CD14-positive monocyte (primary cell): ENCODE measurements at regions not wholly inside any gene's neighbourhood (a gene's known extent, or its start where the extent isn't known, plus 50 kb on each side); places are given as distances from the start of the nearest gene placed in this dataset.

Experiments used
- DNase-seq, 3 donors: peaks; one replicate each; pipeline ENCODE4 v3.0.0-alpha.2; 2011 to 2022
- H2AFZ ChIP-seq: 2 replicates; pipeline ENCODE4 v1.6.0; 2012; ENCODE audit warnings: mild to moderate bottlenecking, low read depth, low read length, inconsistent platforms; ENCODE audit not compliant: insufficient read depth, poor library complexity, severe bottlenecking
- H3K27ac ChIP-seq, 2 donors: 1 replicate in 1 of 2; 2 replicates in 1 of 2; pipeline ENCODE4 v1.5.1; 2012 to 2013; ENCODE audit warnings: low read length in 2 of 2, control low read depth in 1 of 2, inconsistent platforms in 1 of 2, low read depth in 1 of 2, mild to moderate bottlenecking in 1 of 2
- H3K27me3 ChIP-seq, 2 donors: one replicate each; pipeline versions ENCODE4 v1.6.0 to v1.6.1; 2011 to 2013; ENCODE audit warnings: low read length in 2 of 2; ENCODE audit not compliant: control insufficient read depth in 2 of 2, insufficient read depth in 2 of 2
- H3K36me3 ChIP-seq, 2 donors: replicated peaks in 1 of 2; 1 replicate in 1 of 2; 2 replicates in 1 of 2; pipeline versions ENCODE4 v1.5.1 to v1.6.1; 2012 to 2013; ENCODE audit warnings: low read length in 2 of 2, control low read depth in 1 of 2, inconsistent platforms in 1 of 2, mild to moderate bottlenecking in 1 of 2; ENCODE audit not compliant: insufficient read depth in 2 of 2, control insufficient read depth in 1 of 2
- H3K4me1 ChIP-seq, 2 donors: 1 replicate in 1 of 2; 2 replicates in 1 of 2; pipeline versions ENCODE4 v1.5.1 to v1.6.1; 2012 to 2013; ENCODE audit warnings: low read length in 2 of 2, control low read depth in 1 of 2, inconsistent platforms in 1 of 2, mild to moderate bottlenecking in 1 of 2, moderate library complexity in 1 of 2; ENCODE audit not compliant: insufficient read depth in 2 of 2, control insufficient read depth in 1 of 2
- H3K4me2 ChIP-seq: replicated peaks from 2 replicates; pipeline ENCODE3; 2012; ENCODE audit warnings: low read length, moderate library complexity, mild to moderate bottlenecking; ENCODE audit not compliant: poor library complexity, severe bottlenecking; ENCODE audit errors: extremely low read depth
- H3K4me3 ChIP-seq, 3 experiments: fragments of 200-600 bp in 1 of 3; sonication (generic) in 1 of 3; replicated peaks in 1 of 3; 1 replicate in 2 of 3; 2 replicates in 1 of 3; pipeline ENCODE4 v1.5.1; 2011 to 2013; ENCODE audit warnings: low read length in 3 of 3, mild to moderate bottlenecking in 3 of 3, control low read depth in 2 of 3, low read depth in 2 of 3, inconsistent platforms in 1 of 3, moderate library complexity in 1 of 3
- H3K79me2 ChIP-seq: 2 replicates; pipeline ENCODE4 v1.6.0; 2012; ENCODE audit warnings: mild to moderate bottlenecking, control low read depth, inconsistent platforms, low read length, moderate library complexity; ENCODE audit not compliant: insufficient read depth
- H3K9ac ChIP-seq: 2 replicates; pipeline ENCODE4 v1.6.0; 2017; ENCODE audit warnings: low read length, mild to moderate bottlenecking; ENCODE audit not compliant: insufficient read depth, poor library complexity, severe bottlenecking
- H3K9me3 ChIP-seq, 2 donors: replicated peaks in 1 of 2; 1 replicate in 1 of 2; 2 replicates in 1 of 2; pipeline versions ENCODE4 v1.5.1 to v1.6.1; 2012 to 2013; ENCODE audit warnings: low read length in 2 of 2, control low read depth in 1 of 2; ENCODE audit not compliant: control insufficient read depth in 1 of 2, insufficient read depth in 1 of 2
- H4K20me1 ChIP-seq: 2 replicates; pipeline ENCODE4 v1.6.0; 2012; ENCODE audit warnings: mild to moderate bottlenecking, low read length, control low read depth, moderate library complexity; ENCODE audit not compliant: insufficient read depth
- H3K27ac Mint-ChIP-seq, 7 donors: one replicate each; pipeline ENCODE4 v1.8.0; 2020; ENCODE audit warnings: mild to moderate bottlenecking in 7 of 7, mixed read lengths in 7 of 7, moderate library complexity in 6 of 7, inconsistent platforms in 2 of 7
- H3K27me3 Mint-ChIP-seq, 3 donors: one replicate each; pipeline ENCODE4 v1.8.0; 2021 to 2022; ENCODE audit warnings: low read depth in 3 of 3, mild to moderate bottlenecking in 3 of 3, mixed read lengths in 3 of 3, moderate library complexity in 3 of 3, inconsistent platforms in 1 of 3
- H3K36me3 Mint-ChIP-seq, 2 donors: one replicate each; pipeline ENCODE4 v1.8.0; 2020; ENCODE audit warnings: mixed read lengths in 2 of 2, inconsistent platforms in 1 of 2, mild to moderate bottlenecking in 1 of 2
- H3K4me1 Mint-ChIP-seq: one replicate; pipeline ENCODE4 v1.8.0; 2020; ENCODE audit warnings: mild to moderate bottlenecking, mixed read lengths
- H3K4me3 Mint-ChIP-seq, 2 donors: one replicate each; pipeline ENCODE4 v1.8.0; 2020; ENCODE audit warnings: mild to moderate bottlenecking in 2 of 2, mixed read lengths in 2 of 2, moderate library complexity in 1 of 2
- H3K9me3 Mint-ChIP-seq, 7 donors: one replicate each; pipeline ENCODE4 v1.8.0; 2020 to 2022; ENCODE audit warnings: mixed read lengths in 7 of 7, mild to moderate bottlenecking in 6 of 7, moderate library complexity in 6 of 7, inconsistent platforms in 2 of 7
- WGBS: methylation state at CpG from one replicate; pipeline ENCODE4 v1.1.5; 2013; ENCODE audit warnings: missing lambda C conversion rate; ENCODE audit not compliant: insufficient coverage; 5-methylcytosine and 5-hydroxymethylcytosine counted together
- intact Hi-C, 2 donors: fragments of 100-400 bp; cut with micrococcal nuclease; formaldehyde crosslinking; loops; one replicate each; pipeline versions ENCODE4 v1.15.0 to v1.15.1; 2023
- TF ChIP-seq, protein P1 (sequence below): fragments of 200-600 bp; IDR thresholded peaks from one replicate; pipeline ENCODE4 v1.8.0; 2022; ENCODE audit warnings: antibody characterized with exemption, mild to moderate bottlenecking

DNA sequence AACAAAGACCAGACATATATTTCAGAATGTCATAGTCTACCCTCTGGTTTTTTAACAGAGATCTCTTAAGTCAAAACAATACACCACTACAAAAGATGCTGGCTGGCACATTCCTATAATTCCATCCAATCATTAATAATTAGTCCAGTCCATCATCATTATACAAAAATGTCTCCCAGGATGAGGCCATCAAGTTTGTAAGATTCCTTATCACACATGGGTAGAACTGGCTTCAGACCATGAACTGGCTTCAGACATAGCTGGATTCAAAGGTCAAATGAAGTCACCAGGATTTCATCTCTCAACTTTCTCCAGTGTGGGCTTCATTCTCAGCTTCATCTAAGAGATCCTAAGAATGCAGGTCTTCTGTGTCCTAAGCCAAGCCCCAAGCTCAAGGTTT lies 147.1 kb downstream of the ENC1 start:
- DNase-seq: no peak
- intact Hi-C loops: no loop called here
- no peak overlapping the region for H2AFZ ChIP-seq
- Mint-ChIP-seq H3K36me3 (peaks cover 0 to 1% of the 10 kb centered on the region in 2 donors), H3K4me3 (no peak overlapping the region), H3K27ac (no peak overlapping the region), H3K9me3 (peaks cover 0 to 3% (median 0%) of the 10 kb centered on the region in 7 donors), H3K27me3 (peaks cover 0 to 8% (median 5%) of the 10 kb centered on the region in 3 donors), H3K4me1 (peaks cover 16% of the 10 kb centered on the region)
- no peaks in the 10 kb centered on the region for H3K79me2 ChIP-seq
- H3K4me1 ChIP-seq: peaks cover 3 to 4% of the 10 kb centered on the region in 2 donors
- H3K27me3 ChIP-seq: no peaks in the 10 kb centered on the region
- no peaks in the 10 kb centered on the region for H4K20me1 ChIP-seq
- no peak overlapping the region for H3K4me3 ChIP-seq
- TF ChIP-seq, protein P1, sequence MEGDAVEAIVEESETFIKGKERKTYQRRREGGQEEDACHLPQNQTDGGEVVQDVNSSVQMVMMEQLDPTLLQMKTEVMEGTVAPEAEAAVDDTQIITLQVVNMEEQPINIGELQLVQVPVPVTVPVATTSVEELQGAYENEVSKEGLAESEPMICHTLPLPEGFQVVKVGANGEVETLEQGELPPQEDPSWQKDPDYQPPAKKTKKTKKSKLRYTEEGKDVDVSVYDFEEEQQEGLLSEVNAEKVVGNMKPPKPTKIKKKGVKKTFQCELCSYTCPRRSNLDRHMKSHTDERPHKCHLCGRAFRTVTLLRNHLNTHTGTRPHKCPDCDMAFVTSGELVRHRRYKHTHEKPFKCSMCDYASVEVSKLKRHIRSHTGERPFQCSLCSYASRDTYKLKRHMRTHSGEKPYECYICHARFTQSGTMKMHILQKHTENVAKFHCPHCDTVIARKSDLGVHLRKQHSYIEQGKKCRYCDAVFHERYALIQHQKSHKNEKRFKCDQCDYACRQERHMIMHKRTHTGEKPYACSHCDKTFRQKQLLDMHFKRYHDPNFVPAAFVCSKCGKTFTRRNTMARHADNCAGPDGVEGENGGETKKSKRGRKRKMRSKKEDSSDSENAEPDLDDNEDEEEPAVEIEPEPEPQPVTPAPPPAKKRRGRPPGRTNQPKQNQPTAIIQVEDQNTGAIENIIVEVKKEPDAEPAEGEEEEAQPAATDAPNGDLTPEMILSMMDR: no peak
- H3K27ac ChIP-seq: no peak overlapping the region
- no peaks in the 10 kb centered on the region for H3K36me3 ChIP-seq
- no peak overlapping the region for H3K4me2 ChIP-seq
- H3K9ac ChIP-seq: no peak overlapping the region
- no peaks in the 10 kb centered on the region for H3K9me3 ChIP-seq

DNA sequence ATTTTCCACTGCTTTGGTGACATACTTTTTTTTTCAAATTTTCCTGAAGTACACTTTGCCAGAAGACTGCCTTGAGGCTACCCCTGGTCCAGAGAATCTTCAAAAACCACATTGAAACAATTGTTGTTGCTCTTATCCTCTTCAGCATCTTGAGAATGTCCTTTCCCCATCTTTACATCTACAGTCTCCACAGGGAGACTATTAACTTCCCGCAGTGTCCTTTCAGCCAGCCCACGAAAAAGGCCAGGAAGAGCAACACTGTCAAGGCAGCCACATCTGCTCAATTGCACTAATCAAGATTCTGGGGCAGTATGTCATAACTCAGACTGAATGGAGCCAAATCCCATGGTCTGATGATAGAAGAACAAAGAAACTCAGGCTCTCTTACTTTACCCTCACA lies 148.3 kb downstream of the ENC1 start:
- WGBS: 0% methylated on average over 1 of the region's 2 CpGs
- H3K4me1 ChIP-seq: peaks cover 3 to 4% of the 10 kb centered on the region in 2 donors
- H4K20me1 ChIP-seq: no peaks in the 10 kb centered on the region
- intact Hi-C loops: no loop called here
- no peaks in the 10 kb centered on the region for H3K36me3 ChIP-seq
- H3K9me3 Mint-ChIP-seq: peaks cover 0 to 3% (median 0%) of the 10 kb centered on the region in 7 donors
- H3K79me2 ChIP-seq: no peaks in the 10 kb centered on the region
- TF ChIP-seq, protein P1: no peak
- DNase-seq: no peak
- H3K27me3 ChIP-seq: no peaks in the 10 kb centered on the region
- no peak overlapping the region for H3K27ac Mint-ChIP-seq
- peaks cover 16% of the 10 kb centered on the region for H3K4me1 Mint-ChIP-seq
- H3K27ac ChIP-seq: no peak overlapping the region
- no peak overlapping the region for H2AFZ ChIP-seq
- peaks cover 0 to 8% (median 5%) of the 10 kb centered on the region in 3 donors for H3K27me3 Mint-ChIP-seq
- no peak overlapping the region for H3K4me3 Mint-ChIP-seq
- no peaks in the 10 kb centered on the region for H3K9me3 ChIP-seq
- peaks cover 0 to 1% of the 10 kb centered on the region in 2 donors for H3K36me3 Mint-ChIP-seq
- no peak overlapping the region for H3K9ac ChIP-seq
- no peak overlapping the region for H3K4me3 ChIP-seq
- H3K4me2 ChIP-seq: no peak overlapping the region
